Parathyroid adenoma (tissue), 2 donors: ENCODE measurements at regions not wholly inside any gene's neighbourhood (a gene's known extent, or its start where the extent isn't known, plus 50 kb on each side); places are given as distances from the start of the nearest gene placed in this dataset.

ENCODE experiments used
- H2AFZ ChIP-seq: fragments of 300-600 bp; sonication (generic); one replicate; pipeline ENCODE4 v1.7.0; 2017; ENCODE audit warnings: antibody characterized with exemption, mild to moderate bottlenecking
- H3K27ac ChIP-seq: fragments of 300-600 bp; sonication (generic); one replicate; pipeline ENCODE4 v1.7.0; 2017
- H3K27me3 ChIP-seq: fragments of 300-600 bp; sonication (generic); one replicate; pipeline ENCODE4 v1.7.0; 2017; ENCODE audit warnings: low read length; ENCODE audit not compliant: control insufficient read depth, insufficient read depth
- H3K36me3 ChIP-seq: fragments of 300-600 bp; sonication (generic); one replicate; pipeline ENCODE4 v1.7.0; 2017; ENCODE audit warnings: low read length; ENCODE audit not compliant: control insufficient read depth, insufficient read depth
- H3K4me1 ChIP-seq: fragments of 300-600 bp; sonication (generic); one replicate; pipeline ENCODE4 v1.7.0; 2017; ENCODE audit warnings: control low read depth
- H3K4me2 ChIP-seq: fragments of 300-600 bp; sonication (generic); one replicate; pipeline ENCODE4 v1.7.0; 2017; ENCODE audit warnings: low read length
- H3K4me3 ChIP-seq: fragments of 300-600 bp; sonication (generic); one replicate; pipeline ENCODE4 v1.7.0; 2017; ENCODE audit warnings: low read depth, low read length
- H3K79me2 ChIP-seq: fragments of 300-600 bp; sonication (generic); one replicate; pipeline ENCODE4 v1.7.0; 2017; ENCODE audit warnings: control low read depth
- H3K9ac ChIP-seq: fragments of 300-600 bp; sonication (generic); one replicate; pipeline ENCODE4 v1.7.0; 2017; ENCODE audit warnings: mild to moderate bottlenecking
- H3K9me3 ChIP-seq: fragments of 300-600 bp; sonication (generic); one replicate; pipeline ENCODE4 v1.7.0; 2017; ENCODE audit warnings: low read length; ENCODE audit not compliant: control insufficient read depth
- TF ChIP-seq, protein P1 (sequence below): fragments of 300-600 bp; sonication (generic); IDR thresholded peaks from one replicate; pipeline ENCODE4 v1.7.0; 2017; ENCODE audit warnings: antibody characterized with exemption, mild to moderate bottlenecking
- donor health status: primary hyperparathyroidism.

- Histone ChIP-seq H2AFZ (no peak overlapping the region), H3K9ac (no peak overlapping the region), H3K4me1 (no peaks in the 10 kb centered on the region), H3K27ac (no peak overlapping the region), H3K27me3 (no peaks in the 10 kb centered on the region), H3K36me3 (no peaks in the 10 kb centered on the region), H3K4me2 (no peak overlapping the region), H3K4me3 (no peak overlapping the region), H3K79me2 (no peaks in the 10 kb centered on the region), H3K9me3 (no peaks in the 10 kb centered on the region)
- TF ChIP-seq, protein P1, sequence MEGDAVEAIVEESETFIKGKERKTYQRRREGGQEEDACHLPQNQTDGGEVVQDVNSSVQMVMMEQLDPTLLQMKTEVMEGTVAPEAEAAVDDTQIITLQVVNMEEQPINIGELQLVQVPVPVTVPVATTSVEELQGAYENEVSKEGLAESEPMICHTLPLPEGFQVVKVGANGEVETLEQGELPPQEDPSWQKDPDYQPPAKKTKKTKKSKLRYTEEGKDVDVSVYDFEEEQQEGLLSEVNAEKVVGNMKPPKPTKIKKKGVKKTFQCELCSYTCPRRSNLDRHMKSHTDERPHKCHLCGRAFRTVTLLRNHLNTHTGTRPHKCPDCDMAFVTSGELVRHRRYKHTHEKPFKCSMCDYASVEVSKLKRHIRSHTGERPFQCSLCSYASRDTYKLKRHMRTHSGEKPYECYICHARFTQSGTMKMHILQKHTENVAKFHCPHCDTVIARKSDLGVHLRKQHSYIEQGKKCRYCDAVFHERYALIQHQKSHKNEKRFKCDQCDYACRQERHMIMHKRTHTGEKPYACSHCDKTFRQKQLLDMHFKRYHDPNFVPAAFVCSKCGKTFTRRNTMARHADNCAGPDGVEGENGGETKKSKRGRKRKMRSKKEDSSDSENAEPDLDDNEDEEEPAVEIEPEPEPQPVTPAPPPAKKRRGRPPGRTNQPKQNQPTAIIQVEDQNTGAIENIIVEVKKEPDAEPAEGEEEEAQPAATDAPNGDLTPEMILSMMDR = no peak
These were observed 1579.2 kb downstream of the AACS start for GRCh38 chr12:126644236-126645020.

- Histone ChIP-seq H3K4me1 (no peaks in the 10 kb centered on the region), H3K36me3 (no peaks in the 10 kb centered on the region), H2AFZ (no peak overlapping the region), H3K9ac (no peak overlapping the region), H3K9me3 (no peaks in the 10 kb centered on the region), H3K27me3 (no peaks in the 10 kb centered on the region), H3K27ac (no peak overlapping the region), H3K79me2 (no peaks in the 10 kb centered on the region), H3K4me2 (no peak overlapping the region), H3K4me3 (no peak overlapping the region)
- TF ChIP-seq, protein P1 = no peak
These were observed 1582.8 kb downstream of the AACS start for GRCh38 chr12:126648074-126648473.

- no peaks in the 10 kb centered on the region for H3K4me1 ChIP-seq
- no peaks in the 10 kb centered on the region for H3K79me2 ChIP-seq
- H2AFZ ChIP-seq = no peak overlapping the region
- H3K27me3 ChIP-seq = no peaks in the 10 kb centered on the region
- H3K4me2 ChIP-seq = no peak overlapping the region
- TF ChIP-seq, protein P1 = no peak
- no peaks in the 10 kb centered on the region for H3K9me3 ChIP-seq
- H3K9ac ChIP-seq = no peak overlapping the region
- H3K4me3 ChIP-seq = no peak overlapping the region
- H3K36me3 ChIP-seq = no peaks in the 10 kb centered on the region
- no peak overlapping the region for H3K27ac ChIP-seq
These were observed 1585.9 kb downstream of the AACS start for GRCh38 chr12:126651133-126651532.

DNA sequence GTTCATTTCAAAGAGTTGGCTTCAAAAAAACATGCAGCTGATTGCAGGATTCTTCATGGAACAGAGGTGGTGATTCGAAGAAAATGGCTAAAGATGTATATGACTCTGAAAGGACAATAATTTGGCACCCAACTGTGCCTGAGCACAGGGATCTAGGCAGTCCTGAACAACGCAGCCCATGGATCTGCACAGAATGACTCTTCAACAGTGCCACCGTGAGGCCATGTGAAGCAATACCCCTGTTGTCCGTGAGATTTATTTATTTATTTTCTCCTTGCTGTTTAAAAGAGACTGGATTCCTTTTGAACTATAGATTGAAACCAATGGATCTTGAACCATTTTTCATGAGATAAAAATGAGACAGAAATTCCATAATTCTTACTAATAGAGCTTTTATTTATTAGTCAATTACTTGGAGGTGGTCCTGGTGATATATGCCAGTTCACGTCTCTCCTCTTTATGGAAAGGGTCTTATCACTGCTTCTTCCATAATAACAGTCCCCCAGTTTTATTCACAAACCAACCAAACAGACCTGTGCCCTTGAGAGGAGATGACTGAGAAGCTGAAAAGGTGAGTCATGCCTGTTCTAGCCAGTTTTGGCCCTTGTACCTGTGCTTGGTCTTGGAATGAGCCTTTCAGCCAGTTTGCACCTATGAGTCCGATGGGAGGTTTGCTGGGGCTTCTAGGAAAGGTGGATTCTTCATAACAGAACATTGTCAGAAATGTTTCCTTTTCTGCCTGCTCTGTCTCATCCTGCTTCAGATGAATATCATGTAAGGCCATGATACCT lies 1598.3 kb downstream of the AACS start:
- Histone ChIP-seq H3K27ac (no peak overlapping the region), H3K27me3 (no peaks in the 10 kb centered on the region), H3K4me3 (no peak overlapping the region), H2AFZ (no peak overlapping the region), H3K4me2 (no peak overlapping the region), H3K9me3 (no peaks in the 10 kb centered on the region), H3K79me2 (no peaks in the 10 kb centered on the region), H3K9ac (no peak overlapping the region), H3K4me1 (no peaks in the 10 kb centered on the region), H3K36me3 (no peaks in the 10 kb centered on the region)
- TF ChIP-seq, protein P1 = no peak
